ENCODE measurements at regions not wholly inside any gene's neighbourhood (a gene's known extent, or its start where the extent isn't known, plus 50 kb on each side); places are given as distances from the start of the nearest gene placed in this dataset.

- Histone ChIP-seq H3K4me2 (ENCODE audit: insufficient read depth, low read length) (no peak overlapping the region), H3K4me3 (ENCODE audit: low read depth in 1 of 2, low read length in 2 of 2) (no peak overlapping the region), H4K20me1 (ENCODE audit: insufficient read depth, low read length) (no peaks in the 10 kb centered on the region), H3K9ac (ENCODE audit: low read depth, low read length) (no peak overlapping the region), H3K9me3 (ENCODE audit: insufficient read depth, low read length, severe bottlenecking) (no peaks in the 10 kb centered on the region), H3K79me2 (ENCODE audit: insufficient read depth, low read length) (no peaks in the 10 kb centered on the region), H3K27ac (ENCODE audit: low read length) (no peak overlapping the region), H3K27me3 (ENCODE audit: insufficient read depth, low read length, poor library complexity) (no peaks in the 10 kb centered on the region), H3K36me3 (ENCODE audit: insufficient read depth, low read length) (no peaks in the 10 kb centered on the region), H3K4me1 (ENCODE audit: insufficient read depth, low read length) (no peaks in the 10 kb centered on the region), H2AFZ (ENCODE audit: low read depth, low read length) (no peak overlapping the region)
- TF ChIP-seq EZH2 (IDR thresholded peaks at IDR 0.05; ENCODE audit: borderline replicate concordance, low read depth, low read length, severe bottlenecking), result no peak
- no peak for TF ChIP-seq CTCF (IDR thresholded peaks at IDR 0.05; ENCODE audit: borderline replicate concordance, extremely low read depth, low read length, poor library complexity, severe bottlenecking)
- ATAC-seq (ENCODE audit: insufficient read depth, low read depth) (no peak), DNase-seq (no peak)
Measured at GRCh38 chr2:83378921-83379320, 1080.2 kb downstream of the SUCLG1 start.

DNA sequence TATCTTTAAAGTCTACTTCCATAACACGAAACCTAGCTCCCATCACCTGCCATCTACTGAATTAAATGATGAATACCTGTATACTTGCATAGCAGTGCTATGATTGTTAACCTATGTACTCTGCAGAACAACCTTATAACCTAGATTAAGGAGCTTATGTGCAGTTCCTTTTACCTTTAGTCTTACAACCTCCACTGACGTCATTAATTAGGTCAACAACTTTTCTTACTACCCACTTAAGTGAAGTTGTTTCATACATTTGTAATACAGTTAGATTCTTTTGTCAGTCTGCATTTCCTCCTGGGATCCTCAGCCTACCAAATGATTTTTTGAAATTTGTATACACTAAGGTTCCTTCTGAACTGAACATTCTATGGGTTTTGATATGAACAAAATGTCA lies 1082.3 kb downstream of the SUCLG1 start:
- H3K36me3 ChIP-seq (ENCODE audit: insufficient read depth, low read length), result no peaks in the 10 kb centered on the region
- no peak for DNase-seq
- no peak overlapping the region for H2AFZ ChIP-seq (ENCODE audit: low read depth, low read length)
- H3K27ac ChIP-seq (ENCODE audit: low read length), result no peak overlapping the region
- H3K79me2 ChIP-seq (ENCODE audit: insufficient read depth, low read length), result no peaks in the 10 kb centered on the region
- TF ChIP-seq EZH2 (IDR thresholded peaks at IDR 0.05; ENCODE audit: borderline replicate concordance, low read depth, low read length, severe bottlenecking) (no peak), CTCF (IDR thresholded peaks at IDR 0.05; ENCODE audit: borderline replicate concordance, extremely low read depth, low read length, poor library complexity, severe bottlenecking) (no peak)
- H4K20me1 ChIP-seq (ENCODE audit: insufficient read depth, low read length), result no peaks in the 10 kb centered on the region
- ATAC-seq (ENCODE audit: insufficient read depth, low read depth), result no peak
- H3K27me3 ChIP-seq (ENCODE audit: insufficient read depth, low read length, poor library complexity), result no peaks in the 10 kb centered on the region
- no peak overlapping the region for H3K4me2 ChIP-seq (ENCODE audit: insufficient read depth, low read length)
- no peak overlapping the region for H3K9ac ChIP-seq (ENCODE audit: low read depth, low read length)
- H3K4me3 ChIP-seq (ENCODE audit: low read depth in 1 of 2, low read length in 2 of 2), result no peak overlapping the region
- no peaks in the 10 kb centered on the region for H3K9me3 ChIP-seq (ENCODE audit: insufficient read depth, low read length, severe bottlenecking)
- H3K4me1 ChIP-seq (ENCODE audit: insufficient read depth, low read length), result no peaks in the 10 kb centered on the region

DNA sequence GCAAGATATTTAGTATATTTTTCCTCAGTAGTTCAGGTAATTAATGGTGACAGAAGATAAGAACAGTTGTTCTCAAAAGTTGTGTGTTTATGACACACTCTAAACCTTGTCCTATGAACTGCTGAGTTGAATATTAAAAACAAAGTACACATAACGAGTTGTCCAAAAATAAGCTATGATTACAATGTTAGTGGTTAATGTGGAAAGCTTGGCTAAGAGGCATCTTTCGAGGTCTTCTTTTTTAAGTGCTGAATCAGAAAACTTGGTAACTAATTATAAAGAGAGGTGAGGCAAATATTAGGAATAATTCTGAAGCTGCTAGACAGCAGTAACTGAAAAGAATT lies 1088.7 kb downstream of the SUCLG1 start:
- DNase-seq (no peak), ATAC-seq (ENCODE audit: insufficient read depth, low read depth) (no peak)
- TF ChIP-seq EZH2 (IDR thresholded peaks at IDR 0.05; ENCODE audit: borderline replicate concordance, low read depth, low read length, severe bottlenecking) (no peak), CTCF (IDR thresholded peaks at IDR 0.05; ENCODE audit: borderline replicate concordance, extremely low read depth, low read length, poor library complexity, severe bottlenecking) (no peak)
- Histone ChIP-seq H3K9me3 (ENCODE audit: insufficient read depth, low read length, severe bottlenecking) (no peaks in the 10 kb centered on the region), H3K4me2 (ENCODE audit: insufficient read depth, low read length) (no peak overlapping the region), H2AFZ (ENCODE audit: low read depth, low read length) (no peak overlapping the region), H3K4me1 (ENCODE audit: insufficient read depth, low read length) (no peaks in the 10 kb centered on the region), H3K36me3 (ENCODE audit: insufficient read depth, low read length) (no peaks in the 10 kb centered on the region), H4K20me1 (ENCODE audit: insufficient read depth, low read length) (no peaks in the 10 kb centered on the region), H3K27me3 (ENCODE audit: insufficient read depth, low read length, poor library complexity) (no peaks in the 10 kb centered on the region), H3K27ac (ENCODE audit: low read length) (no peak overlapping the region), H3K4me3 (ENCODE audit: low read depth in 1 of 2, low read length in 2 of 2) (no peak overlapping the region), H3K79me2 (ENCODE audit: insufficient read depth, low read length) (no peaks in the 10 kb centered on the region), H3K9ac (ENCODE audit: low read depth, low read length) (no peak overlapping the region)
